AG09319 (cell line): ENCODE measurements at regions not wholly inside any gene's neighbourhood (a gene's known extent, or its start where the extent isn't known, plus 50 kb on each side); places are given as distances from the start of the nearest gene placed in this dataset.

Source experiments
- DNase-seq: peaks from one replicate; pipeline ENCODE4 v3.0.0-alpha.2; 2010; ENCODE audit warnings: low read depth; ENCODE audit errors: extremely low read depth
- TF ChIP-seq, protein P1 (sequence below): IDR thresholded peaks from 2 replicates; pipeline ENCODE4 v1.5.1; 2011; ENCODE audit warnings: low read depth, mild to moderate bottlenecking, inconsistent platforms, low read length, moderate library complexity

- DNase-seq = peak; percentile 27
- TF ChIP-seq, protein P1, sequence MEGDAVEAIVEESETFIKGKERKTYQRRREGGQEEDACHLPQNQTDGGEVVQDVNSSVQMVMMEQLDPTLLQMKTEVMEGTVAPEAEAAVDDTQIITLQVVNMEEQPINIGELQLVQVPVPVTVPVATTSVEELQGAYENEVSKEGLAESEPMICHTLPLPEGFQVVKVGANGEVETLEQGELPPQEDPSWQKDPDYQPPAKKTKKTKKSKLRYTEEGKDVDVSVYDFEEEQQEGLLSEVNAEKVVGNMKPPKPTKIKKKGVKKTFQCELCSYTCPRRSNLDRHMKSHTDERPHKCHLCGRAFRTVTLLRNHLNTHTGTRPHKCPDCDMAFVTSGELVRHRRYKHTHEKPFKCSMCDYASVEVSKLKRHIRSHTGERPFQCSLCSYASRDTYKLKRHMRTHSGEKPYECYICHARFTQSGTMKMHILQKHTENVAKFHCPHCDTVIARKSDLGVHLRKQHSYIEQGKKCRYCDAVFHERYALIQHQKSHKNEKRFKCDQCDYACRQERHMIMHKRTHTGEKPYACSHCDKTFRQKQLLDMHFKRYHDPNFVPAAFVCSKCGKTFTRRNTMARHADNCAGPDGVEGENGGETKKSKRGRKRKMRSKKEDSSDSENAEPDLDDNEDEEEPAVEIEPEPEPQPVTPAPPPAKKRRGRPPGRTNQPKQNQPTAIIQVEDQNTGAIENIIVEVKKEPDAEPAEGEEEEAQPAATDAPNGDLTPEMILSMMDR = no peak; the same call in none of the 2 replicates
Observed at GRCh38 chr9:19925674-19926503, 137.1 kb upstream of the SLC24A2 start.

DNA sequence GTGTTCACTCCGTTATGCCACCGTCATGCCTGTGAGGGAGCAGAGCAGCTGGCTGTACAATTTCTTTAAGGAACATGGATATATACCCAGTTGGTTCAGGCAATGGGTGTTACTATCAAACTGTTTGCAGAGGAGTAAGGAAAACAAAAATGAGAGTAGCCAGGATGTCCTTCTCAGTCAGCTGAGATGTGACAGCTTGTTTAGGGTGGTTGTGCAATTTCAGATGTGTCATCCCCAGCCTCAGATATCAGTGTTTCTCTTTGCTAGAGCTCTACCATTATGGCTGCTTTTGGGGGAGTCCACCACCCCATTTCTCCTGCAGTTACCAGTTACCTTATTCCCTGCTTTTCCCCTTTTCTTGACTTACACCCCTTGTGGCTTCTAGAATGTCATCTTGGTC is 135.2 kb upstream of the SLC24A2 start:
- DNase-seq = no peak

DNA sequence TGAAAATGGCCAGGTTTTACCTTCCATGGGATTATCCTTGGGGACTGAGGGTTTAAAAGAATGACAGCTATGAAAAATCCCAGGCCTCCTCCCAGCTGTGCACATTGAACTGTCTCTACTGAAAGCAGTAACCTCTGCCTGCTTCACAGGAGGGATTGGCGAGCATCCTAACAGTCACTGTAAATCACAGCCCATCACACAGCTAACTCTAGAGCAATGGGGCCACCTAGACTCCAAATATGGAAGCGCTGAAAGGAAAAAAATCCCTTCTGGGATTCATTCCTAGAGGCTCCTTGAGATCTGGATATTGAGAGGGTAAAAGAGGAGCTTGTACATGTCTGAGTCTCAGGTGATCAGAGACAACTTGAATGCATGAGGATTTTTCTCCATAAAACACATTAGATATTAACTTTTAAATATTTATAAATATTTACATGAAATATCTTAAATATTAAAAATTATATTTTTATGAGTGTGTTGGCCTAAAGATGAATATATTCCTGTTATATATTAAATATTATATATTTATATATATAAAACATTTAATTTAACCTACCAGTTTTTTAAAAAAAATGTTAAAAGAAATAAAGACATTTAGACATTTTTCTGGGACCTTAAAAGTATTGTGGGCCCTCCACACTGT is 133.8 kb upstream of the SLC24A2 start:
- TF ChIP-seq, protein P1 = peak; percentile 43
- no peak for DNase-seq

More for the DNA sequence above, 135.2 kb upstream of the SLC24A2 start:
- TF ChIP-seq, protein P1 = no peak

DNA sequence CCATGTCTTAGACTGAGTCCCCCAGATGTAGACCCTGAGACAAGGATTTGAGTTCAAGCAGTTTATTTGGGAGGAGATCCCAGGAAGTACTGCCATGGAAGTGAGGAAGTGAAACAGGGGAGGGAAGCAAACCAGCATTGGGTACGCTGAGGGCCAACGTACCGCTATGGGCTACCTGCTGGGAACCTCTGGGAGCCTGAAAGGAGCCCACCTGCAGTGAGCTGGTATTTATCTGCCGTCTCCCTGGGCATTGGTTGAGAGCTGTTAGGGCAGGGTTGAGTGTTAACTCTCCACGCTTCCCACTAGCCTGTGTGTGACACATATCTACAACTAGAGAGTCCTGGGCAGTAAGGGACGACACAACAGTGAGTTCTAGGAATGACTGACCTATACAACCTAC is 131.6 kb upstream of the SLC24A2 start:
- TF ChIP-seq, protein P1 = no peak
- DNase-seq = no peak

GRCh38 chr9:19918630-19919029 is 129.8 kb upstream of the SLC24A2 start:
- TF ChIP-seq, protein P1 = no peak
- DNase-seq = no peak

DNA sequence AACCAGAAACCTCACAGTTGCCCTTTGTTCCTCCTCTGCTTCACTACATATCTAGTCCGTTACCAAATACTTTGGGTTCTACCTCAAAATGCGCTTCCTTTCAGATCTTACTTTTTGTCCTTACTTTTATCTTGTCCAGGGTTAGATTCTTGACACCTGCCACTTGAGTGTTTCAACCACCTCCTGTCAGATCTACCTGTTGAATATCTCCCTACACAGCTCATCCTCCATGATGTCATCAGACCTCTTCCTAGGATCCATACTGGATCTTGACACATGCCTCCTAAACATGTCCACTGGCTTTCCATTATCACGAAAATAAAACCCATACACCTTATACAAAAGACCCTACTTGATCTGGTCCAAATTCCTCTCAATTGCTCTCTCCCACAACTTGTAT is 125.2 kb upstream of the SLC24A2 start:
- no peak for DNase-seq
- TF ChIP-seq, protein P1 = no peak

DNA sequence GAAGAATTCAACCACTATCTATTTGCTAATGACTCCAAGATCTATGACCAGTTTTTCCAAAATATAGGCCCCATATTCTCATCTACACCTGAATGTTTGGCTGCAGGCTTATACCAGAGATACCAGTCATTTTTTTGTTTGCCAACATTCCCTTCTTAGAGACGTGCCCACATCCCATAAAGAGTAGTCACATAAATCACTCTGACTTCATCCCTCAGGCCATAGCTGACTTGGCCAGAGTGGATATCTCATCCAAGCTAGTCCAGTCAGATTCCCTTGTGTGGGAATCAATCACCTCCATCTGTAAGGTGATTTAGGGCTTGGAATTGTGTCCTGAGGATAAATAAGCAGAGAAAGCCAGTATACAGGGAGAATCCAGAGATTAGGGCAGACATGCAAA is 124.3 kb upstream of the SLC24A2 start:
- no peak for DNase-seq
- TF ChIP-seq, protein P1 = no peak
